ACC112 (cell line): ENCODE measurements at regions not wholly inside any gene's neighbourhood (a gene's known extent, or its start where the extent isn't known, plus 50 kb on each side); places are given as distances from the start of the nearest gene placed in this dataset.

Experiments
- H2AFZ ChIP-seq: fragments of 200-600 bp; sonication (generic); one replicate; pipeline ENCODE4 v1.6.0; 2017; ENCODE audit warnings: antibody characterized with exemption, low read length; ENCODE audit not compliant: unreplicated experiment
- H3K27ac ChIP-seq: fragments of 200-600 bp; sonication (generic); 2 replicates; pipeline ENCODE4 v1.5.1; 2014; ENCODE audit warnings: low read depth, mild to moderate bottlenecking, antibody characterized with exemption, low read length, moderate library complexity
- H3K27me3 ChIP-seq: fragments of 200-600 bp; sonication (generic); 2 replicates; pipeline ENCODE4 v1.6.1; 2014; ENCODE audit warnings: mild to moderate bottlenecking, antibody characterized with exemption, low read length, moderate library complexity, mixed read lengths; ENCODE audit not compliant: insufficient read depth
- H3K36me3 ChIP-seq: fragments of 200-600 bp; sonication (generic); 2 replicates; pipeline ENCODE4 v1.6.1; 2016; ENCODE audit warnings: mild to moderate bottlenecking, antibody characterized with exemption, low read length, moderate library complexity, mixed read lengths; ENCODE audit not compliant: insufficient read depth
- H3K4me1 ChIP-seq: fragments of 200-600 bp; sonication (generic); one replicate; pipeline ENCODE4 v1.6.1; 2016; ENCODE audit warnings: low read length, mixed read lengths; ENCODE audit not compliant: insufficient read depth, unreplicated experiment, control insufficient read depth
- H3K4me3 ChIP-seq: fragments of 200-600 bp; sonication (generic); 2 replicates; pipeline ENCODE4 v1.5.1; 2014; ENCODE audit warnings: mild to moderate bottlenecking, low read depth, low read length
- H3K79me2 ChIP-seq: fragments of 200-600 bp; sonication (generic); one replicate; pipeline ENCODE4 v1.6.0; 2016; ENCODE audit warnings: low read length; ENCODE audit not compliant: control insufficient read depth, unreplicated experiment, insufficient read depth

DNA sequence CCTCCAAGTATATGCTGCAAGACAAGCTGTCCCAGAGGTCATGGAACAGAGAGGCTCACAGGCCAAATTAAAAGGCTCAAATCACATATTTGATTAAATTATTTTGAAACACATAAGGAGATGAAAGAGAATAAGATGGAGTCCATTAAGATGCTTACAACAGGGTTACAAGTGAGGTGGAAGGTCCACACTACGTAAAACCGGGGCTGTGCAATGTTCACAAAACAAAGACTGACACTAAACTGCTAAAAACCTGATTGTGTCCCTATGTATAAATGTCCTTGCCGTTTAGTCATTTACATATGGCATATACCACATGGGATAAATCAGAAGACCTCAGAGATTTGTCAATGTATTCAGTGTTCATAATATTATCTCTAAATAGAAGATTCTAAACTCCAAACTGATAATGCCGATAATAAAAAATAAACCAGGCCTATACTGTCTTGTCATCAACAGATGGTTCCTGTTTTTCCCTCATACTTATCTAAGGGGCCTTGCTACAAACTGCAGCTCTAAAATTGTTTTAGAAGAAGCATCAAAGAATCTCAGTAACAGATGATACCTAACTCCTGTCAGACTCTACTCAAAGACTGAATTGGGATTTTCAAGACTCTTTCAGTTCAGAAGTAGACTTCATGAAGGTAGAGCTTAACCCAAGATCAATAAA is 51.8 kb upstream of the RIPOR2 start:
- Histone ChIP-seq H3K4me3 (no peak overlapping the region), H3K27me3 (no peaks in the 10 kb centered on the region), H2AFZ (no peak overlapping the region), H3K27ac (no peak overlapping the region), H3K4me1 (peaks cover 8% of the 10 kb centered on the region), H3K79me2 (no peaks in the 10 kb centered on the region), H3K36me3 (no peaks in the 10 kb centered on the region)

DNA sequence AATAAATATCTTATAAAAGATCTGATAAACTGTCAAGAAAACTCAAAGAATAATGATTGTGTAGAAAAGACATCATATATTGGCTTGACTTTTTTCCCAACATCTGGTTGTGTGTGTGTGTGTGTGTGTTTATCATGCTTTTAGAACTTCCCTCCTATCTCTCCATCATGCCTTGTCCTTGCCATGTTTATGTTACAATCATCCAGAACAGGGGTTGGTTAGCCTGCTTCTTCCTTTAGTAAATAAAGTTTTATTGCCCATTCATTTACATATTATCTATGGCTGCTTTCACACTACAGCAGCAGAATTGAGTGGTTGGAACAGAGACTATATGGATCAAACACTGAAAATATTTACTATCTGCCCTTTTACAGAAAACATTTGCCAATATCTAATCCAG is 52.8 kb upstream of the RIPOR2 start:
- H3K79me2 ChIP-seq: no peaks in the 10 kb centered on the region

DNA sequence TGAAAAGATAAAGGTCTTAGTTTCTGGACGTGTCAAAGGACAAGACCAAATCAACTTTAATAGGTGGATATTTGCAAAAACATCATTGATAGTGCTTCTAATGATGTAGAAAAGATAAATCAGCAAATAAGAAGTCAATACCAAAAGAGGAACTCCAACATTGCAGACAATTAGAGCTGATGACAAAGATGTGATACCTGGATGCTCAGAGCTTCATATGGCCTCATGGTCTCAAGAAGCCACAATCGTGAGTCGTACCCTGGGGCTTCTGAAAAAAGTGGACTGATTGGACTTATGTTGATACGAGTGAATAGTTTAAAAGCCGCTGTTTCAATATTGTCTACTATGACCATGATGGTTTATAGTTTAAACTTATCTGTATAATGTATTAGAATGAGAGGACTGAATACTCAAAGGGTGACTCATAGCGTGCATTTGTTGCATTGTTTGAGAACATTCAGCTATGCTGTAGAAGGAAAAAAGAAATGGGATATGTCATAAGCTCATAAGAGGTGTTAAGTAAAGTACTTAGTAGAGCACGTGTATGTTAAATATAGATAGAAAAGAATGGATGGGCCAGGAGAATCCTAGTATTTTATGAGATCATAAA is 54.6 kb upstream of the RIPOR2 start:
- Histone ChIP-seq H3K27me3 (no peaks in the 10 kb centered on the region), H3K36me3 (no peaks in the 10 kb centered on the region), H3K4me1 (peaks cover 4% of the 10 kb centered on the region), H3K27ac (no peak overlapping the region), H3K4me3 (no peak overlapping the region), H3K79me2 (no peaks in the 10 kb centered on the region), H2AFZ (no peak overlapping the region)

More for the DNA sequence above, 52.8 kb upstream of the RIPOR2 start:
- Histone ChIP-seq H3K4me1 (peaks cover 4% of the 10 kb centered on the region), H3K36me3 (no peaks in the 10 kb centered on the region), H3K27me3 (no peaks in the 10 kb centered on the region), H3K4me3 (no peak overlapping the region), H3K27ac (no peak overlapping the region), H2AFZ (no peak overlapping the region)

DNA sequence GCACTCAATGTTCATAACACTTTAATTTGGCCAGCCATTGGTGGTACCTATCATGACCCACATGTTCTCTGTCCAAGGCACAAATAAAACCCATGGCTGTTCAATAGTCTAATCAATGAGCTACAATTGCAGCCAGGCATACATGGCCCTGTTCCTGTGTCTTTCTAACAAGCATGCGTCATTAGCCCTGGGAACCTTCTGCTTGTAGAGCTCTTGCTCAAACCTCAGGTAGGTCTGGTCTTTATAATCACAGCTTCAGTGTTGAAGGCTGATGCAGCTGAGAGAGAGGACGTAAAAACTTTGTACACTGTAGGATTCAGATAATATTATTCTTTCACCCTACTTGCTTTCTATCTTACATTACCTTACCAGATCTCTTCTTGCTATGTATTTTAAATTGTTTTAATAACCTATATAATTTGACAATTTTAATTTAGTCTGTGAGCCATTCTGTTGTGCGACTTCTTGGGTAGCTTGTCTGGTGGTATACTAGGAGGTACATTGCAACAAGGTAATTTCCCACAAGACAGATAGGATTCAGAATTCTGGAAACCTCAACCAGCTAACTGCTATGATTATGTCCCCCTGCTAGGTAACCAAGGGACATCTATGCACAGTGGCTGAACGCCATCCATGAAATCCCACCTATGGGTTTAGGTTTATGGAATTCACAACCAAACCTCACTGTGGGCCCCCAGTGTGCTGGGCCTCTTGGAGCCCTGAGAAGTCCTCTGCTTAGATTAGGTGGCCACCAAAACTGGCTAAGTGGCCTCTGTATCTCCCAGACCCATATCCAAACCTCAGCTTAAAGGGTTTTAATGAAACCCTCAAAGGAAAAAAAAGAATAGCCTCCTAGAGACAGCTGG is 55.4 kb upstream of the RIPOR2 start:
- Histone ChIP-seq H3K27ac (no peak overlapping the region), H2AFZ (no peak overlapping the region), H3K27me3 (no peaks in the 10 kb centered on the region), H3K4me1 (peaks cover 4% of the 10 kb centered on the region), H3K79me2 (no peaks in the 10 kb centered on the region), H3K36me3 (no peaks in the 10 kb centered on the region), H3K4me3 (no peak overlapping the region)

GRCh38 chr6:24991810-24992467 is 56.2 kb upstream of the RIPOR2 start:
- H3K79me2 ChIP-seq: no peaks in the 10 kb centered on the region

DNA sequence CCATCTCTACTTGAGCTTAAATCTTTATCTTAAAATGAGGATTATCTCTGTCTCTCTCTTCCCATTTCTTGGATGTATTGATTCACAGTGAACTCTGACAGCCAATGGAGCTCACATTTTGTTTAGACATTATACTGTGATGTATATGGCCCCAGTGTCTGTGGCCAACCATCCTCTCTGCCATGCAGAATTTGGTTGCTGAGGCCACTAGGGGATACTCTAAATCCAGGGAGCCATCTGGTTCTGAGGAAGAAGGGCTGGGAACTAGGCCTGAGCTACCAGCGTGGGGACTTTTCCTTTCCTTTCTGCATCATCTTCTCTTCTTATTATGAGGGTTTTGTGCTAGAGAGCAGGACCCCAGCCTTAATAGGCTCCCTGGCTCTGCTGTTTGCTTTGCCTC is 59.1 kb upstream of the RIPOR2 start:
- Histone ChIP-seq H3K36me3 (no peaks in the 10 kb centered on the region), H3K79me2 (no peaks in the 10 kb centered on the region), H3K4me1 (peaks cover 7% of the 10 kb centered on the region), H3K27me3 (no peaks in the 10 kb centered on the region), H2AFZ (no peak overlapping the region), H3K4me3 (no peak overlapping the region), H3K27ac (no peak overlapping the region)

More at GRCh38 chr6:24991810-24992467, 56.2 kb upstream of the RIPOR2 start:
- Histone ChIP-seq H3K27ac (no peak overlapping the region), H3K4me3 (no peak overlapping the region), H3K4me1 (peaks cover 4% of the 10 kb centered on the region), H3K27me3 (no peaks in the 10 kb centered on the region), H2AFZ (no peak overlapping the region), H3K36me3 (no peaks in the 10 kb centered on the region)

DNA sequence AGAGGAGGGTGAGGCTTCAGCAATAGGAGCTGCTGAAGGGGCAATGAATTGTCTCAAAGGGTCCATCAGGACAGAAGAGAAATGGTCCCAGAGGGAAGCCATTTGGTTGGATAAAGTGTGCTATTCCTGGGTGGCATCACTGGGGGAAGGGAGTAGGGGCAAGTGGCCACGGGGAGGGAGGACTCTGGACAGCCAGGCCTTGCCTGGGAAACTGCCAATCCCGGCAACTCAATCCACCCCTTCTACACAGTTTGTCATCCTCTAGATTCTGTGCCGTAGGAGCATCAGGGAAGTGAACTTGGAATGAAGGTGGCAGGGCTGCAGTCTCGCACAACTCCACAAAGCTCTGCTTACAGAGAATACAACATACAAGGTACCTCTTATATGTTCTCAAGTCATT is 59.5 kb upstream of the RIPOR2 start:
- no peak overlapping the region for H3K27ac ChIP-seq
- H3K36me3 ChIP-seq: no peaks in the 10 kb centered on the region
- no peaks in the 10 kb centered on the region for H3K27me3 ChIP-seq
- no peak overlapping the region for H3K4me3 ChIP-seq
- H3K4me1 ChIP-seq: peaks cover 6% of the 10 kb centered on the region
- no peak overlapping the region for H2AFZ ChIP-seq
- no peaks in the 10 kb centered on the region for H3K79me2 ChIP-seq

GRCh38 chr6:24996269-24996836 is 60.6 kb upstream of the RIPOR2 start:
- no peak overlapping the region for H2AFZ ChIP-seq
- no peaks in the 10 kb centered on the region for H3K36me3 ChIP-seq
- H3K4me1 ChIP-seq: peaks cover 4% of the 10 kb centered on the region
- H3K79me2 ChIP-seq: no peaks in the 10 kb centered on the region
- H3K27ac ChIP-seq: no peak overlapping the region
- no peak overlapping the region for H3K4me3 ChIP-seq
- no peaks in the 10 kb centered on the region for H3K27me3 ChIP-seq

- Histone ChIP-seq H3K27me3 (no peaks in the 10 kb centered on the region), H3K4me1 (peaks cover 4% of the 10 kb centered on the region), H3K27ac (no peak overlapping the region), H3K4me3 (no peak overlapping the region), H3K79me2 (no peaks in the 10 kb centered on the region), H2AFZ (no peak overlapping the region), H3K36me3 (no peaks in the 10 kb centered on the region)
These were observed 61.5 kb upstream of the RIPOR2 start for GRCh38 chr6:24997231-24997630.

- no peak overlapping the region for H3K27ac ChIP-seq
- no peaks in the 10 kb centered on the region for H3K36me3 ChIP-seq
These were observed 62.1 kb upstream of the RIPOR2 start for GRCh38 chr6:24997905-24998304.

More at GRCh38 chr6:24997905-24998304, 62.1 kb upstream of the RIPOR2 start:
- no peaks in the 10 kb centered on the region for H3K79me2 ChIP-seq
- no peak overlapping the region for H3K4me3 ChIP-seq
- H2AFZ ChIP-seq: no peak overlapping the region
- H3K4me1 ChIP-seq: peaks cover 4% of the 10 kb centered on the region
- no peaks in the 10 kb centered on the region for H3K27me3 ChIP-seq
